GM23338 (cell line): ENCODE measurements at regions not wholly inside any gene's neighbourhood (a gene's known extent, or its start where the extent isn't known, plus 50 kb on each side); places are given as distances from the start of the nearest gene placed in this dataset.

Experiments
- CREB1 ChIP-seq: fragments of 250-450 bp; sonication (Bioruptor Pico); IDR thresholded peaks from 2 replicates; pipeline ENCODE4 v1.5.0; 2020; ENCODE audit warnings: low read depth, mild to moderate bottlenecking, moderate library complexity
- CTCF ChIP-seq, 2 experiments: fragments of 200-600 bp in 1 of 2; sonication (generic) in 1 of 2; conservative IDR thresholded peaks; 2 replicates each; pipeline versions ENCODE4 v1.5.1 to v1.6.1; 2016 to 2017; ENCODE audit warnings: antibody characterized with exemption in 2 of 2, low read depth in 2 of 2, mild to moderate bottlenecking in 2 of 2, moderate library complexity in 1 of 2
- EZH2 ChIP-seq: fragments of 200-600 bp; sonication (generic); IDR thresholded peaks from one replicate; pipeline ENCODE4 v1.8.0; 2017; ENCODE audit warnings: antibody characterized with exemption, mild to moderate bottlenecking, low read depth; ENCODE audit not compliant: unreplicated experiment
- EZH2phosphoT487 ChIP-seq: fragments of 200-600 bp; sonication (generic); IDR thresholded peaks from one replicate; pipeline ENCODE4 v1.8.1; 2018; ENCODE audit warnings: antibody characterized with exemption; ENCODE audit not compliant: unreplicated experiment
- JUNB ChIP-seq: IDR thresholded peaks from one replicate; pipeline ENCODE4 v1.6.1; 2016; ENCODE audit warnings: antibody characterized with exemption; ENCODE audit not compliant: unreplicated experiment
- POLR2AphosphoS5 ChIP-seq: IDR thresholded peaks from 2 replicates; pipeline ENCODE4 v1.6.1; 2016; ENCODE audit warnings: antibody characterized with exemption, low read depth
- REST ChIP-seq: IDR thresholded peaks from one replicate; pipeline ENCODE4 v1.6.1; 2018; ENCODE audit warnings: antibody characterized with exemption; ENCODE audit not compliant: unreplicated experiment
- STAT1 ChIP-seq: IDR thresholded peaks from one replicate; pipeline ENCODE4 v1.6.1; 2016; ENCODE audit warnings: antibody characterized with exemption; ENCODE audit not compliant: unreplicated experiment
- ZNF331 ChIP-seq: fragments of 250-450 bp; sonication (Bioruptor Pico); IDR thresholded peaks from 2 replicates; pipeline ENCODE4 v1.5.0; 2020; ENCODE audit warnings: low read depth, mild to moderate bottlenecking, moderate library complexity
- ZNF462 ChIP-seq: fragments of 250-450 bp; sonication (Bioruptor Pico); IDR thresholded peaks from 2 replicates; pipeline ENCODE4 v1.5.0; 2020; ENCODE audit warnings: mild to moderate bottlenecking, moderate library complexity
- TF ChIP-seq, protein P1 (sequence below): IDR thresholded peaks from 2 replicates; pipeline ENCODE4 v1.6.1; 2016; ENCODE audit warnings: antibody characterized with exemption

- no peak for TF ChIP-seq EZH2
- TF ChIP-seq CTCF (conservative IDR thresholded peaks at IDR 0.05; ENCODE audit: low read depth in 2 of 2) = no peak
- no peak for TF ChIP-seq POLR2AphosphoS5
- TF ChIP-seq REST = no peak
- TF ChIP-seq STAT1 = no peak
- no peak for TF ChIP-seq JUNB
- TF ChIP-seq EZH2phosphoT487 = no peak
- no peak for TF ChIP-seq CREB1
- TF ChIP-seq, protein P1, sequence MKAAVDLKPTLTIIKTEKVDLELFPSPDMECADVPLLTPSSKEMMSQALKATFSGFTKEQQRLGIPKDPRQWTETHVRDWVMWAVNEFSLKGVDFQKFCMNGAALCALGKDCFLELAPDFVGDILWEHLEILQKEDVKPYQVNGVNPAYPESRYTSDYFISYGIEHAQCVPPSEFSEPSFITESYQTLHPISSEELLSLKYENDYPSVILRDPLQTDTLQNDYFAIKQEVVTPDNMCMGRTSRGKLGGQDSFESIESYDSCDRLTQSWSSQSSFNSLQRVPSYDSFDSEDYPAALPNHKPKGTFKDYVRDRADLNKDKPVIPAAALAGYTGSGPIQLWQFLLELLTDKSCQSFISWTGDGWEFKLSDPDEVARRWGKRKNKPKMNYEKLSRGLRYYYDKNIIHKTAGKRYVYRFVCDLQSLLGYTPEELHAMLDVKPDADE = no peak
- TF ChIP-seq ZNF462 (CRISPR knock-in tag) = no peak
- TF ChIP-seq ZNF331 (CRISPR knock-in tag) = no peak
These were observed 240.6 kb downstream of the OTOL1 start for GRCh38 chr3:161737171-161737570.
